Activated CD4-positive, alpha-beta T cell treated with anti-CD3 and anti-CD28 coated beads, Interleukin-2, amount 50 U/mL, for 16 hours (primary cell): ENCODE measurements at regions not wholly inside any gene's neighbourhood (a gene's known extent, or its start where the extent isn't known, plus 50 kb on each side); places are given as distances from the start of the nearest gene placed in this dataset.
"Not testable (repeated sequence)": the region's sequence is repeated elsewhere in the genome, so short reads cannot be mapped to it uniquely, and the experiment has no call there.

Experiments
- DNase-seq: peaks from one replicate; pipeline ENCODE4 v3.0.0-alpha.2; 2020

DNA sequence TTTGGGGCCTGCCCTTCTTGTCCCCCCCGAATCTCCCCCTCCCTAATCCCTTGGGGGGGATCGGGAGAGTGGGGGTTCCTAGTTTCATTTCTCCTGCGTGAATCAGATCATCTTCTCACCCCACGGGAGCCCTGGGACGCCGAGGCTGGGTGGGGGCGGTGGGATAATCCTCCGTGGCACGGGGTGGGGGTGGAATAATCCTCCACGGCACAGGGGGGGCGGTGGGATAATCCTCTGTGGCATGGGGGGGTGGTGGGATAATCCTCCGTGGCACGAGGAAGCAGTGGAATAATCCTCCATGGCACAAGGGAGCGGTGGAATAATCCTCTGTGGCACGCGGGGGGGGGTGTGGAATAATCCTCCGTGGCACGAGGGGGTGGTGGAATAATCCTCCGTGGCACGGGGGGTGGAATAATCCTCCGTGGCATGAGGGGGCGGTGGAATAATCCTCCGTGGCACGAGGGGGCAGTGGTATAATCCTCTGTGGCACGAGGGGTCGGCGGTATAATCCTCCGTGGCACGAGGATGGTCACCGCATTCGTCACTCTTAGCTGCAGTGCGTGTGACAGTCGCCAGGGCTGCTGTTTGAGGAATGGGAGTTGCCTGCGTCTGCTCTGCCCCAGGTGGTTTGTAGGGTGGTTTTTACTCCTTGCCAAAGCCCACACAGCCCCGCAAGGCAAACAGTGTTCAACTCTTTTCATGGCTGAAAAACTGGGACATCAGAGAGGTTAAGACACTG lies 156.9 kb downstream of the LAT start:
- no peak for DNase-seq

DNA sequence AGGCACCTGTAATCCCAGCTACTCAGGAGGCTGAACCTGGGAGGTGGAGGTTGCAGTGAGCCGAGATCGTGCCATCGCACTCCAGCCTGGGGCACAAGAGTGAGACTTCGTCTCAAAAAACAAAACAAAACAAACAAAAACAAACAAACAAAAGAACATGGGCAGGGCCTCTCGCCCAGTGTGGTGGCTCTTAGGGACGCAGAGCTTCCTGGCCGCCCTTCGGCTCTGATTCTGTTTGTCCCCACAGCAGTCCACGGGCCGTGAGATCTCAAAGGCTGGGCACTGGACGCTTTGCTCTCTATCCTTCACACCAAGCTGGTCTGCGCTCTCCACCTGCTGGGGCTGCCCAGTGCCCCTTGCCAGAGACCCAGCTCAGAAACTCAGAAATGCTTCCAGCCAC lies 156.3 kb downstream of the LAT start:
- not testable (repeated sequence) for DNase-seq

DNA sequence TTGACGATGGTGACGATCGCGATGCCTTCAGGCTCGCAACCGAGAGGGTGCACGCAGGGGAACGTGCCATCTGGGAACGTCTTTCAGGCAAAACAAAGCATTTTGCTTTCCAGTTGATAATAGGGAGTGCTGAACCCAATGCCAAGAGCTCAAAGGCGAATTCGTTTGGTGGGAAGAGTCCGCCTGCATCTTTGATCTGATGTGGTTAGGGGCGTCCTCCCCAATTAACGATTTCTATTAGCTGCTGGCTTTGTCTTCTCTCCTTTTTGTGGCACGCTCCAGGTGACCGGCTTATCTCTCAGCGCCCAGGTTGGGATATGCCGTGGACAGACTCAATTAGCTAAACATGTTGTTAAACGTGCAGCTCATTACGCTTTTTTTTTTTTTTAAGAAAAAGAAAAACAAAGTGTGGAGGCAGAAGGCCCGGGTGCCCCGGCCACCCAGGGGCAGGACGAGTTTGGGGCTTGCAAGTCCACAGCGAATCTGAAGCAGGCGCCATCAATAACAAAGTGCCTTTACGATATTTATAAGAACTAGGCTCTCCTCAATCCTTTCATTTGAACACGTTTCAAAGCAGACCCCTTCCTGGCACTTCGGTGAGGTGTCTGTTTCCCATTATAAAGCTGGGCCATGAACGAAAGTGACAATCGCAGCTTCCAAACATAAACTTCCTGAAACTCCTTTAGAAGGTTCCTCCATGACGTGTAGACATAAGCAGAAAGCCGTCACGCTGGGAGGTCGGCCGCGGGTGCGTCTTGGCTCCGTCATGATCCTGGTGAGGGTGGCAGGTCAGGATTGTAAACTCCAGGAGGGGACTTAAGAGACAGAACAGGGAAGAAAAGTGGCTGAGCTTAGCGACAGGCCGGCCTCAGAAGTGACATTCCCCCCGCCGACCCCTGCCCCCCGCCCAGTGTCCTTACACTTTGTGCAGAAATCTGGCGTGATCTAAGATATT lies 155.3 kb downstream of the LAT start:
- not testable (repeated sequence) for DNase-seq

DNA sequence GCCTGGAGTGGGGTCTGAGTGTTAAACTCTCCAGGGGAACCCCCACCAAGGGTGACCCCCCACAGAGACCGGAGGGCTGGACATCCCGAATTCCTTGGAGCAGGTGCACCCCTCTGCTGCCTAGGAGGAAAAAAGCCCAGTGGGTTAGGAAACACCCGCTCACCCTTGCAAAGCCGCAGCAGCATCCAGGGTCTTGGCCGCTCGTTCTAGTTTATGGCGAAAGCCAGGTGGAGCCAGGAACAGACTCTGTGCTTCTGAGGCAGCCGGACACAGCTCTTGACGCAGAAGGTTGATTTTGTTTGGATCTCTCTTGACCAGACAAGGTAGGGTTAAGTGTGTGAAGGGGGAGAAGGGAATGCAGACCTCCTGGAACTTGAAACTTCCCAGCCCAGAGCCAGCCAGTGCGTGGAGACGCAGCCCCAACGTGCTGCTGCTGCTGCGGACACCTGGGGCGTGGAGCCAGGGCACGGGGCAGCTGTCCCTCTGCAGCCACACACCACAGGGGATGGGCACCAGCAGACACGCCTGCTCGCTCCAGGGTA lies 154.5 kb downstream of the LAT start:
- no peak for DNase-seq

DNA sequence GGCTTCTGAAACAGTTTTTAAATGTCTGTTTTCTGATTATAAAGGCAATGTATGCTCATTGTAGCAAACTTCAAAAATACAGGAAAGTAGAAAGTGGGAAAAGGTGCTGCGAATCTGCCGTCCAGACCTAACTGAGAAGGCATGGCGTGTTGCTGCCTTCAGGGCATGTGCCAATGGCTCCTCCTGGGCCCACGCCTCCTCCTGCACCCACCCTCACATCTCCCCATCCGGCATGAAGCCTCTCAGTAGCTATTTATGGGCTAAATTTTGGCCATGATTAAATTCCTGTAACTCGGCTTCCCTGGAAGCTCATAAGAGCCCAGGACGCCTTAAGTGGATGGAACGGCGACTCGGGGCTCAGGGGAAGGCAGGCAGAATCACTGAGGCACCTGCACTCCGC lies 153.8 kb downstream of the LAT start:
- DNase-seq: not testable (repeated sequence)

DNA sequence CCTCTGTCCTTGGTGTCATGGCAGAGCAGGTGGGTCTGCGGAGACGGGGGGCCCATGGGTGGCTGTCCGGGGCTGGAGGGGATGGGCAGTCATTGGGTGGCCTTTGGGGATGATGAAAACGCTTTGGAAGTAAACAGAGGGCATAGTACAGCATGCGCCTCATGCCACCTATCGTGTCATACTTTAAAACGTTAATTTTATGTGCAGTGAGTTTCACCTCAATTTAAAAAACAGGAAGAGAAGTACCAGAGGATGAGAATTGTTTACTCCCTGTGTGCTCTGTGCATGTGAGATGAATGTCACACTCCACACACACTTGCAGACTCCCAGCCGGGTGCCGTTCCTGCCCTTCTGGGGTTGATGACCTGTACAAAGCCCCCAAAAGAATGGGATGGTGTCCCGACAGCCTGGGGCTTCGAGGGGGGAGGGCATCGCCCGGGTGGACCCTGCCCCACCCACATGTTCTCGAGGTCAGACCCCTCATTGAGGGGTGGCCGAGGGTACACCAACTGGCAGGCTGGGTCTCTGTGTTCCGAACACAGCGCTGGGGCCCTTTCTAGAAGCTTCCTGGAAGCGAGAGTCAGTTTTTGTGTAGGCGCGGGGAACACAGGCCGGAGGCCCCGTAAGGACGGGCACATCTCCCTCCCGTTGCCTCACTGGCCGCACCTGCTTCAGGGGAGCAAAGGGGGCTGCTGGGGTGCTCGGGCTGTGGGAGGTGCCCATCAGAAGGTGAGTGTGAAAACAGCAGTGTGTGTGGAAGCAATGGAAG lies 153.2 kb downstream of the LAT start:
- not testable (repeated sequence) for DNase-seq

DNA sequence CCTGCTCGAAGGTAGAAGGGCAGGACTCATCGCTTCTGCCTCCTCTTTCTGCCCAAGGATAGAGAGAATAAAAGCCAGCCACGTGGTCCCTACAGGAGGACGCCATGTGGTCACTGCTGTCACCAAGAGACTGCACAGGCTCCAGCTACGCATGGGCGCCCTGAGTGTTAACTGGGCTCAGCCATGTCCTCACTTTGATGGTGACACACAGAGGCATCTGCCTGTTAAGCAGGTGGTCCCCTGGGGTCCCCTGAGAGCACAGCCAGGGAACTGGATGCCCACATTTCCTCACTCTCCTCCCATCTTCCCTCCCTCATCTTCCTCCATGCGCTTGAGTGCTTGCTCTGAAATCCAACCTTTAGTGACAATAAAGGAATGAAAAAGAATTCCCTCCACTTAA lies 152.6 kb downstream of the LAT start:
- DNase-seq: not testable (repeated sequence)

DNA sequence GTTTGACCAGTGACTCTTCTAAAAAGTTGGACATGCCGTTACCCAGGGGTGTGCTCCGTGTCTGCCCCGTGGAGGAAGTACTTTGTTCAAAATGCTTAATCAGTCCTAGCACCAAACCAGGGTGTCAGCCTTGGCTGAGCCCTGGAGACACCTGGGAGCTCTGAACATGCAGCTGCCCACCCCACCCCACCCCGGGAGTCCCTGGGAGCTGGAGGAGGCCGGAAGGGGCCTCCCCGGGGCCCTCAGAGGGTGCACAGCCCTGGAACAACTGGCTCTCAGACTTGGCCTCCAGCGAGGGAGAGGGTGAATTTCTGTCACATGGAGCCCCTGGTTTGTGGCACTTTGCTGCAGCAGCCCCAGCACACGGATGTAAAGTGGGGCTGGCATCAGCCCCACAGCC lies 152.1 kb downstream of the LAT start:
- DNase-seq: not testable (repeated sequence)

DNA sequence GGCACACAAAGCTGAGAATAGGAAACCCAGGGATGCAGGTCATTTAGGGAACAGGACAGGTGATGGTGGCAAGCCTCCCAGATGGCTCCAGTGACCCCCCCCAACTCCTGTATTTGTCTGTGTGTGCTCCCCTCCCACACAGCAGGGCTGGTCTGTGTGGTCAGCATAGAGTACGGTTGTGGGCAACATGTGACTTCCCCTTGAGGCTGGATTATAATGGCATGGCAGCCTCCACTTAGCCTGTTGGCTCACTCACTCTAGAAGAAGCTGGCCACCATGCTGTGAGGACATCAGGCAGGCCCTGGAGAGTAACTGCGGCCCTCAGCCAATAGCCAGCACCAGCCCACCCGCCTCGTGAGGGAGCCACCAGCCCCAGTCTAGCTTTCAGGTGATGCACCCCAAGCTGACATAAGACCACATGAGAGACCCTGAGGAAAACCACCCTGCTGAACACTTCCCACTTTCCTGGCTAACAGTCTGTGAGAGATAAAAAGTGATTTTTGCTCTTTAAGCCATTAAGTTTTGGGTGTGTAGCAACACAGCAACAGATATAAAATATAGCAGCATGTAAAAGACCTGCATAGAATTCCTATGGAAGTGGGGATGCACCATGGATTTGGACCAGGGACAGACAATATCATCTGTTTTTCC lies 151.3 kb downstream of the LAT start:
- not testable (repeated sequence) for DNase-seq

DNA sequence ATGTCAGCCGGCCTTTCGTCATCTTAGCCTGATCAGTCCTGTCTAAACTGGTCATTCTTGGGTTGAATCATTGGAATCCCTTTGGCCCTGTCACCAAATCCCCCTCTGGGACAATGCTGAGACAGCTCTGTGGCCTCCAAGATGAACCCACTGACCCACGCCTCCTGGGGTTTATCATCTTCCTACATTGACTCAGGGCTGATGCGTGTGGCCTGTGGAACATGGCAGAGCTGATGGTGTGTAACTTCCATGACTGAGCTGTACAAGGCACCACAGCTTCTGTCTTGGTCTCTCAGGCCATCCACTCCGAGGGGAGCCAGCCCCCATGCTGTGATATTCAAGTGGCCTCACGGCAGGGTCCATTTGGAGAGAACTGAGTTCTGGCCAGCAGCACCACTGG lies 150.2 kb downstream of the LAT start:
- DNase-seq: not testable (repeated sequence)

DNA sequence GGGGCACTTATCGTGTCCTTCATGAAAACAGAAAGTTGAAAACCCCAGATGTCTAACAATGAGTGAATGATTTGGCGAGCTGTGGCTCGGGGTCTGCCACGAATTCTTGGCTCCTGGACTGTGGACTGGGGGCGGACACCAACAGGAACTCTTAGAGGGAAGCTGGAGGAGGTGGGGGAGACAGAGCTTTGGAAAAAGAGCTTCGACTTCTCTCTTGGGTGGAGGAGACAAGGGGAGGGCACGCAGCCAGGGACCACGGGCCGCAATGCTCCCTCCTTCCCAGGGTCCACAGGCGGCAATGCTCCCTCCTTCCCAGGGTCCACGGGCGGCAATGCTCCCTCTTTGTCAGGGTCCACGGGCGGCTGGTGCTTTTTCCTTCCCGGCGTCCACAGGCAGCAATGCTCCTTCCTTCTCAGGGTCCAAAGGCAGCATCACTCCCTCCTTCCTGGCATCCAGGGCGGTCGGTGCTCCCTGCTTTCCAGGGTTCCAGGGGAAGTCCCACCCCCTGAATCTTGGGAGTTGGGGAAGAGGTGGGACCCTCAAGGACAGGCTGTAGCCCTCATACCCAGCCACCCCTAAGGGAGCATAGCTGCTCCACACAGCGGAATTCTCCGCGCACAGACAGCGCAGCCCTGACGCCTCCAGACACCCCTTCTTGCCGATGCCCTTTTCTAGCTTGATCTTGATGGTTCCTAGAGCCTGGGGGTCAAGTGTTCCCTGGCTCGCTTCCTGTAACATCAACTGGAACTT lies 149.0 kb downstream of the LAT start:
- DNase-seq: not testable (repeated sequence)

DNA sequence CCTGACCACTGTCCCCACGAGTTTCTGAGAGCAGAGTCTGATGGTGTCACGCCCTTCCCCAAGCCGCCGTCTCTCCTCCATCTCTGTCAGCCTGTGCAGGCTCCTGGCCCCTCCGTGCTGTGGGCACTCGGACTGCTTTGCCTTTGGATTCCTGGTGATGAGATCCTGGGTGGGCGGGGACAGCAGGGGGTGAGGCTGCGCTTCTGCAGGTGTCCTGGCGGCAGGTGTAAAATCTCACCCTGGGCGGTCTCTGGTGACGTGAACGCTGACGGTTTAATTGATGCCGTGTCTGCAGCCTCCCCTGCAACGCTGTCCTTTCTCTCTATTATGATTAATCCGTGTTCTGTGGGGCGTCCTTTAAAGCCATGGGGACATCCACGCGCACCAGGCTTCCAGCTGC lies 148.0 kb downstream of the LAT start:
- not testable (repeated sequence) for DNase-seq

DNA sequence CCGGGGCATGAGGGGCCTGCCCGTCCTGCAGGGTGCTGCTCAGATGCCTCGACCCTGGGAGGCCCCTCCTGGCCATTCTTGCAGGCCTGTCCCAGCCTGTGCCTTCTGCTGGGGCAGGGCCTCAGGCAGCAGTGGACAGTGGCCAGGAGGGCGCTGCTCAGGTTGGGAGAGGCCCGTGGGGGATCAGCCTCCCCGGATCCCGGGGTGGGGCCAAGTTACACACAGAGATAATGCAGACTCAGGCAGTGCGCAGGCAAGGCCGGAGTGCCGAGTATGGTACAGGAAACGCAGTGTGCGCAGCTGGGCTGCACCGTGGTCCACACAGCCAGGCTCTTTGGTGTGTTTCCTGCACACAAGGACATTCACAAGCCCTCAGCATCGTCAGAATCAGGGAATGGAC lies 147.6 kb downstream of the LAT start:
- DNase-seq: not testable (repeated sequence)

DNA sequence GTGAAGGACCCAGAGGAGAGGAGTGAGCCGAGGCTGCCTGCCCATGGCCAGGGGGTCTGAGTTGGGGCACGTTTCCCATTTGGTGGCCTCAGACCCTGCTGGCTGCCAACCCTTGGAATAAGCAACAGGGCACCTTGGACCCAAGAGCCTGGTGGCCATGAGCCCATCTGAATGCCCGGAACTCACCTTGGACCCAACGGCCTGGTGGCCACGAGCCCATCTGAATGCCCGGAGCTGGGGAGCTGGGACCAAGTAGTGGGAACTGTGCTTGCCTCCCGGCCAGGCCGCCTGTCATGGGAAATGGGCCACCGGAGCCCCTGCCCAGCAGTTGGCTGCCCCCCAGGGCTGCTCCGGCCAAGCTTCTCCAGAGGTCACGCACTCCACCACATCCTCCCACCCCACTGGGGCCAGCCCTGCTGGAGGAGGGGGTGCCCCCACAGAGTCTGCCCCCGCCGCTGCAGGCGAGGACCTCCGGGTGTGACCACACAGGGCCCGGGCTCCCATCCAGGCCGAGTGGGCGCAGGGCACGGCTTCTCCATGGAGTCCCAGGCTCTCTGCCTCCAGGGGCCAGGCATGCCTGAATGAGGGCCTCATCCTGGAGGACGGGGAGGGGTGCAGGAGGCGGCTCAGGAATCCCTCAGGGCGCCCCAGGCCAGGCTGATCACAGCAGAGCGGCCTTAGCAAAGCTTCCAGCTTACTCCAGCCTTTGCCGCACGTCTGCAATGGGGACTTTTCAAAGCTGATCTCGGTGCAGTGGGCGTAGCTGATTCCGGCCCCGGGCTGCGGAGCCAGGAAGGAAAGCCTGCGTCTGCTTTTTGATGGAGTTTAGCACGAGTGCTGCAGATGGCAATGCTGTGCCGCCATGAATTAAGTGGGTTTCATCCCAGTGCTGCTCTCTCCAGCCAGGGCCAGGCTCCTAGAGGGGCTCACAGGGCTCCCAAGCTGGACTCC lies 146.3 kb downstream of the LAT start:
- DNase-seq: not testable (repeated sequence)

DNA sequence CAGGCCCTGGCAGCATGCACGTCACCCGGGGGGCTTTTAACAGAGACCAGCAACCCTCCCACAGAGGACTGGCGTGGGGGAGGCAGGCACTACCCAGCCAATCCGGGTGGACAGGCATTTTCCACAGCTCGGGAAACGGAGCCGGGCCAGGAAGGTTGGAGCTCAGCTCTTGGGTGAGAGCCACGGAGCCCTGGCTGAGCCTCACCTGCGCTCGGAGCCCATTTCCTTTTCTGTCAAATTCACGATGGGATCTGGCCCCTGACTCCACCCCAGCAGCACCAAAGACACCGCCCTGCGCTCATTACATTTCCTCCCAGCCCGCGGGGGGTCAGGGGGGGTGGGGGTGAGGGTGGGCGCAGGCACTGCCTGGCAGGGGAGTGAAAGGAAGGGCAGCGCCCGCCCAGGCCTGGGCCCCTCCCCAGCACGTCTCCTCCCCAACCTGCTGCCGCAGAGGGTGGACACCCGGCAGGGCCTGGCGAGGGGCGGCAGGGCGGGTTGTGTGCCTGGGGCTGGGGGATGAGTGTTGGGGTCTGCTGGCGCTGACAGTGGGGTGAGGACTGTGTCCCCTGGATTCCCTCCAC lies 145.4 kb downstream of the LAT start:
- DNase-seq: not testable (repeated sequence)

DNA sequence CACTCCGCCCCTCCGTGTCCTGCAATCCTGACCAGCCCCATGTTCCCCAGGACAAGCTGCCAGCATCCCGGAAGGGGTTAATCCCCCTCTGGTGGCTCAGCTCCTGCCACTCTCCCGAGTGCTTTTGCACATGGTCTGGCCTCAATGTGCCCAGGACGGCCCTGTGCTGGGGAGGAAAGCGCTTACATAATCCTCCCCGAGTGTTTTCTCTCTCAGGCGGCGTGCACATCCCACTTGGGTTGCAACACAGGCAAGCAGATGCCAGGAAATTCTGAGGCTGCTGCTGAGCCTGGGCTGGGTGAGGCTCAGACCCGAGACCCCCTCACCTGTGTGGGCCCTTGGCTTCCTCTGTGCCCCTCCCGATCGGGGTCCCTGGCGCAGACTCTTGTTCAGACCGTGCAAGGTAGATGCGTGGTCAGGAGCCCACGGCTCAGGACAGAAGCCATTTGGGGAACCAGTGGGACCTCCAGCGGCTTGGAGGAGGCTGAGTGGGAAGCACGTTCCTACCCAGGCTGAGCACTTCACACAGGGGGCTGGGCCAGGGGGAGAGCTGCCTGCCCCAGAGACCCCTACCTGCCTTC lies 144.7 kb downstream of the LAT start:
- not testable (repeated sequence) for DNase-seq

DNA sequence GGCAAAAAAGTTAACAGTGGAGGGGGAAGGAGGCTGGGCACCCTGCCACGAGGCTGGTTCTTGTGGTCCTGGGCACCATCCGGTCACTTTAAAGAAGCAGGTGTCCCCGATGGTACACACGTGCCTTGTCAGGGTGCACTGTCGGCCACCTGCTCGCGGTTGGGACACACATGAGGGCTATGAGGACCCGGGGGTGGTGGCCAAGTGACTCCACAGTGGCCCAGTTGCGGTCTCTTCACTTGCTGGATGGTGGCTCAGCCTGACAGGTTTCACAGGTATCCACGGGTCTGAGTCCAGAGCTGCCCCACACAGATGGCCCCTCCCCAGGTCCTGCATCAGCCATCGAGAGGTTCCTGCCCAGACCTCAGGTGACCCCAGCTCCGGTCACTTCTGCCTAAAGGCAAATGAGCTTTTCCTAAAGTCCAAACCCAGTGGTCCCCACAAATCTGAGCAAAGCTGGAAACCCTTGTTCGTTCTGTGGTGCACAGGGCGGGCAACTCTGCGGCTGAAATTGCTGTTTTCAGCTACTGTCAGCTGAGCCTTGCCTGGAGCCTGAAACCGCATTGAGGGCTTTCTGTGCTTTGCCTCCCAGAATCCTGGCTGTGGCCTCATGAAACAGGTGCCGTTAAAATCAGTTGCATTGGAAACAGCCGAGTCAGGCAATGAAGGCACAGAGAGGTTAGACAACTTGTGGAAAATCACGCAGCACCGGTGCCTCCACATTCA lies 144.0 kb downstream of the LAT start:
- DNase-seq: not testable (repeated sequence)

DNA sequence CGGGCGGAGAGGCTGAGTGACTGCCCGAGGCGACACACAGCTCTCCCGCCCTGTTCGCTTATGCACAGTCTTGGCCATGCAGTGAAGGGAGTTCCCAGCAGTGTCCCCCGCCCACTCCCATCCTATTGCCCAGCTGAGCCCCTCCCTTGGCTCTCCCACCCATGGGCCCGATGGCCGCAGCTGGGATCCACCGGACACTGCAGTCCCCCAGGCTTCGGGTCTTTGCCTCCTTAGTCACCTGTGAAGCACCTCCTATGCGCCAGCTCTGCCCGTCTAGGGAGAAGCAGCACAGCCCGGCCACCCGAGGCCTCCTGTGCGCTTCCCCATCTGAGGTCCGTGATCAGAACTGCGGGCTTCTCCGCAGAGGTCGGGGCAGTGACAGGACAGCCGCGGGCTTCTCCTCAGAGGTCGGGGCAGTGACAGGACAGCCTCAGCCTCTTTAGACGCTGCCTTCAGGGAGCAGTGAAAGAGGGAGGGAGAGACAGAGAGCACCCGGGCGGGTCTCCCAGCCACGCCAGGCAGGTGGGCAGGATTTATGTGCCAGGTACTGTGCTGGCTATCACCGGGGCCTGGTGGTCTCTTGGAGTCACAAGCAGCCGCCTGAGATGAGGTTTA lies 143.1 kb downstream of the LAT start:
- not testable (repeated sequence) for DNase-seq
